GM13976 (cell line): ENCODE measurements at regions not wholly inside any gene's neighbourhood (a gene's known extent, or its start where the extent isn't known, plus 50 kb on each side); places are given as distances from the start of the nearest gene placed in this dataset.

Experiments used
- DNase-seq: peaks from one replicate; pipeline ENCODE4 v3.0.0; 2012; ENCODE audit warnings: low spot score
- in situ Hi-C: fragments of 300-500 bp; cut with MboI; formaldehyde crosslinking; loops from one replicate; pipeline ENCODE4 v1.12.0; 2022; ENCODE audit warnings: low sequenced_read_pairs, mixed read lengths, inconsistent platforms; ENCODE audit not compliant: unreplicated experiment
- TF ChIP-seq, protein P1 (sequence below): IDR thresholded peaks from 2 replicates; pipeline ENCODE4 v1.5.1; 2012; ENCODE audit warnings: borderline replicate concordance, mild to moderate bottlenecking; ENCODE audit not compliant: insufficient read depth; ENCODE audit errors: extremely low read depth, missing control alignments, control extremely low read depth

DNA sequence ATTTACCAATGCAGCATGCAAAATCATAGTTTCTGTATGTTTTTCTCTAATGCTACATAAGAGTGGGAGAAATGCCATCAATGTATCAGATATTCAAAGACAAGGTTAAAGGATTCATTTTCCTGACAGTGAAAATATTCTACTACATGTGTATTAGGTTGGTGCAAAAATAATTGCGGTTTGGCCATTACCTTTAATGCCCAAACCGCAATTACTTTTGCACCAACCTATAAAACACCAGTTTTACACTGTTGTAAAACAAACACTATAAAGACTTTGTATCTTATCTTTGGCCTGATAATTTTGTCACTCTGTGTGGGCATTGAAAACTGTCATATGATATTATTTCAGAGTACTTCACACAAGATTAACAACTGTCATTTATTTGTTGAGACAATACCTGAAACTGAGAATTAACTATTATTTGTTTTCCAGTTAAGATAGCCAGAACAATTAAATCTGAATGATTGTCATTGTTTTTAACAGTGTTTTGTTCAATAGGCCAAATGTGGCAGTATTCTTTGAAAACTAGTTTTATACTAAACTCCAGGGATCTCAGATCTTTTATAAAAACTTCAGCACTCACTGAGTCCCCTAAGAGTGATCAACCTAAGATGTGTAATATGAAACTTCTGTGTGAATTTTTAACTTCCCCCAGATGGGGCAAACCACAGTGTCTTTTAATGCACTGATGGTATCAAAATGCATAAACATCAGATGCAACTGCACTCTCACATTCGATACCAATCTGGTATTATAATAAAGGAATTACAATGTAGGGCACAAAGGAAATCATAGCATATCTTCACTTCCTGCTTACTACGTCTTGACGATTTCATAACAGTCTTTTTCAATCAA lies 53.8 kb upstream of the FBN2 start:
- in situ Hi-C loops: no loop called here

DNA sequence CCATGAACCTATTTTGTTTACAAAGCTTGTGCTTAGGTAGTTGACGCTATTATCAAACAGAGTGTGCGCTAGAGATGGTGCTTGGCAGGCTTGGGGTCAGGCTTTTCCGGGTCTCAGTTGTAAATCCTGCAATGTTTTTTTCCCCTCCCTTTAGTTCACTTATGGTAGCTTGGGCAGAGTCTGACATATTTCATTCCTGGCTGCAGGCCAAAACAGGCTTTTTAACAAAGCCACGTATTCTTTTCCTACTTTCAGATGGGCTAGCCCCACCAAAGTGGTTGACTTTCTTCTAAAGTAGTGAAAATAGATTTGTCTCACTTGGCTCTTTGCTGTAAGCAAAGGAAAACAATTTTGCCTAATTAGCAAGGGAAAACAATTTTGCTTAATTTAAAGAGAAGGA lies 58.0 kb upstream of the FBN2 start:
- no peak for DNase-seq
- TF ChIP-seq, protein P1, sequence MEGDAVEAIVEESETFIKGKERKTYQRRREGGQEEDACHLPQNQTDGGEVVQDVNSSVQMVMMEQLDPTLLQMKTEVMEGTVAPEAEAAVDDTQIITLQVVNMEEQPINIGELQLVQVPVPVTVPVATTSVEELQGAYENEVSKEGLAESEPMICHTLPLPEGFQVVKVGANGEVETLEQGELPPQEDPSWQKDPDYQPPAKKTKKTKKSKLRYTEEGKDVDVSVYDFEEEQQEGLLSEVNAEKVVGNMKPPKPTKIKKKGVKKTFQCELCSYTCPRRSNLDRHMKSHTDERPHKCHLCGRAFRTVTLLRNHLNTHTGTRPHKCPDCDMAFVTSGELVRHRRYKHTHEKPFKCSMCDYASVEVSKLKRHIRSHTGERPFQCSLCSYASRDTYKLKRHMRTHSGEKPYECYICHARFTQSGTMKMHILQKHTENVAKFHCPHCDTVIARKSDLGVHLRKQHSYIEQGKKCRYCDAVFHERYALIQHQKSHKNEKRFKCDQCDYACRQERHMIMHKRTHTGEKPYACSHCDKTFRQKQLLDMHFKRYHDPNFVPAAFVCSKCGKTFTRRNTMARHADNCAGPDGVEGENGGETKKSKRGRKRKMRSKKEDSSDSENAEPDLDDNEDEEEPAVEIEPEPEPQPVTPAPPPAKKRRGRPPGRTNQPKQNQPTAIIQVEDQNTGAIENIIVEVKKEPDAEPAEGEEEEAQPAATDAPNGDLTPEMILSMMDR: no peak

More for the DNA sequence above, 53.8 kb upstream of the FBN2 start:
- no peak for DNase-seq
- TF ChIP-seq, protein P1: no peak

DNA sequence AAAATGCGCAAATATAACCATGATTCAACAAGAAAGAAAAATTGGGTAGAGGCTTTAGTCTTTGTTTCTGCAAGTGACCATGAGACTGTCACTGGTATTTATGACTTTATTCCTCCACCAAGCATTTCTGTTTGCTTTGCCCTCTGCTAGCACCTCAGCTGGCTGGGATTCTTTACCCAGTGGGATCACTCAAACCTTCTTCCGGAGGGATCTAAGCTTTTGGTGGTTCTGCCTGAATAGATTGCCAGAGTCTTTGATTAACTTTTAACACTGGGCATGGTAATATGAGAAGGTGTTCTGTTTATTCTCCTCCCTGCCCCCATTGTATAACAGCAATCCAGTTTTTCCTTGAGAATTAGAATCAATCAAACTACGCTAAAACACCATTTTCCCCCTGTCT lies 59.1 kb upstream of the FBN2 start:
- TF ChIP-seq, protein P1: no peak
- no peak for DNase-seq
- in situ Hi-C loops: no loop called here

More for the DNA sequence above, 58.0 kb upstream of the FBN2 start:
- in situ Hi-C loops: no loop called here

DNA sequence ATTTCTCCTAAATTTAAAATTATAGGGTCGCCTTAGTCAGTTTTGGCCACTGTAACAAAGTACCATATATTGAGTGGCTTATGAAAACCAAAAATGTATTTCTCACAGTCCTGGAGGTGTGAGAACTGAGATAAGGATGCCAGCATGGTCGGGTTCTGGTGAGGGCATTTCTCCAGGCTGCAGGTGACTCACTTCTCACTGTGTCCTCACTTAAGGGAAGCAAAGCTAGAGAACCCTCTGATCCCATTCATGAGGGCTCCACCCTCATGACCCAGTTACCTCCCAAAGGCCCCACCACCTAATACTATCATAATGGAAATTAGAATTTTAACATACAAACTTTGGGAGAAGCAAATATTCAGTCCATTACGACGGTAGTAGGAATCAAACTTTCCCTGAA lies 75.1 kb upstream of the FBN2 start:
- TF ChIP-seq, protein P1: no peak
- in situ Hi-C loops: no loop called here
- no peak for DNase-seq

DNA sequence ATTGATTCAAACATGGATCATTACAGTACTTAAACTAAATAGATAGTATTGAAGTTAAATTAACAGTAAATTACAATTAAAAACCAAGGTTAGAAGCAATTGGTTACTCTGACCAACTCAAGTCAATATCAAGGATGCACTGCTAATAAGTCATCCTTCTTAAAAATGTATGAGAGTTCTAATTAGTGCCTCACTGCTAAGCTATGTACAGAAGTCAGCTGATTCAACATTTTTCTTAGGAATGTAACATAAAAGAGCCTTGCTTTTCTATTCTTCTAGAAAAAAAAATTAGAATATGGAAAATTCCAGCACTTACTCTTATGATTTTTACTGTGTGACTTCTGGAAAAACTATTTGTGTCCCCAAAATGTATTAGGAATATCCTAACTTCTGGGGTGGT lies 75.7 kb upstream of the FBN2 start:
- DNase-seq: no peak
- TF ChIP-seq, protein P1: no peak
- in situ Hi-C loops: no loop called here

DNA sequence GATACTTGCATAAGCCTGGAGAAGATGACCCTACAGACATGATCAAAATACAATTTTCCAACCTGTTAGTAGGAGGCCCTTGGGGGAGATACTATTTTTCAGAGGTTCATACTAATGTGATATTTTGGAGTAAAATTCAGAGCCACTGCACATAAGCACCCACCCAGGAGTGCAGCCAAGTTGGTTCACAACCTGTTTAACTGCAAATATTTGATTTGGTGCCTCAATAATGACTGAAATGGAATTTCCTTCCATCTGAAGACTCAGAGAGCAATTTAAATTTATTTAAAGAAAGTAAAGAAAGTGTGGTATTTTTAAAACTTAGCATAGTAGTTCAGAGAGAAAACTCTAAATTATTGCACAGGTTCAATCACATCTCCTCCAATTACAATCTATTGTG lies 77.5 kb upstream of the FBN2 start:
- TF ChIP-seq, protein P1: no peak
- no peak for DNase-seq
- in situ Hi-C loops: no loop called here
